Activated CD4-positive, alpha-beta T cell treated with anti-CD3 and anti-CD28 coated beads for 4 hours (primary cell): ENCODE measurements at regions not wholly inside any gene's neighbourhood (a gene's known extent, or its start where the extent isn't known, plus 50 kb on each side); places are given as distances from the start of the nearest gene placed in this dataset.

Experiments
- DNase-seq, 2 donors: peaks; one replicate each; pipeline ENCODE4 v3.0.0-alpha.2; 2020

DNA sequence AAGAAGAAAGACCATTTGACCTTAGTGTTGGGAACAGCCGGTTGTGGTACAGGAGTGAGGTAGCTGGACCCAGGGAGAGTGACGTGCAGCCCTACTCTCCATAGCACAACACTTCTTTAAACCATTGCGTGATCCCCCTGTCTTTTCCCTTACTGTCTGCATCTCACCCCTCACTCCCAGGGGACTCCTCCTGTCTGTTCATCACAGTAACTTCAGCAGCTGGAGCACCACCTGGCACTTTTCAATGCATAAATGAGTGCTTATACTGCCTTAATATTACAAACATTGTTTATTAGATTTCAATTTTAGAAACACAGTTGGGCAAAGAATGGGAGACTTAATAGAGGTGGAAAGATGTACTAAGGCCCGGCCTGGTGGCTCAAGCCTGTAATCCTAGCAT is 285.5 kb downstream of the UQCRFS1 start:
- DNase-seq: no peak

DNA sequence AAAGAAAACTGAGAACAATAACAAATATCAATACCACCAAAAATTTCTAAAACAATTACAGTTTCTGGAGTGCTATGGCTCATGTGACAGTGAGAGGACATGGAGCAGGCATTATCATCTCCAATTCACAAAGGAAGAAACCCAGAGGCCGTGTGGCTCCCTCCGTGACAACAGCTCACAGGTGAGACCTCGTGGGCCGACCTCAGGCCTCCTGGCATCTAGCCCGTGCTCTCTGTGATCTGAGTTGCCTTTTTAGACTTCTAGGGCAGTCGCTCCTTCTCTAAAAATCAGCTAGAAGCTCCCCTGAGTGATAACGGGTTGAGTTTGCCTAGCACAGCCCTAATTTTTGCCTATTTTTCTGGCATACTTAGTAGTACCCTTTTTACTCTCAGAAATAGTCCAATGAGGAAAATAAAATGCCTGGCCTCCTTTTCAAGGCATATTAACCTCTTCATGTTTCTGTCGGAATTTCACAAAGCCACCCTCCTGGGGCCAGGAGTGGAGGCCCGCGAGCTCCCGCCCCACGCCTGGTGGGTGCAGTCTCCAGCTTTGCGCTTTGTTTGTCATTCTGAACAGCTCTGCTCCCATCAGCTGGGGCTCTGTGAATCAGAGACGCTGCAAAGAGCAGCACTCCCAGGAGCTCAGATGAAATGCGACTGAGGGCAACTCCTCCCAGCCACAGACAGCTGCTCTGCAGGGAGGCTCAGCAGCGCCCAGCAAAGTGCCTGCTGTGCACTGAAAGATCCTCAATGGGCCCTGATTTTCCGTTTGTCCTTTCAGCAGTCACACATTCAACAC is 292.5 kb downstream of the UQCRFS1 start:
- DNase-seq: no peak

DNA sequence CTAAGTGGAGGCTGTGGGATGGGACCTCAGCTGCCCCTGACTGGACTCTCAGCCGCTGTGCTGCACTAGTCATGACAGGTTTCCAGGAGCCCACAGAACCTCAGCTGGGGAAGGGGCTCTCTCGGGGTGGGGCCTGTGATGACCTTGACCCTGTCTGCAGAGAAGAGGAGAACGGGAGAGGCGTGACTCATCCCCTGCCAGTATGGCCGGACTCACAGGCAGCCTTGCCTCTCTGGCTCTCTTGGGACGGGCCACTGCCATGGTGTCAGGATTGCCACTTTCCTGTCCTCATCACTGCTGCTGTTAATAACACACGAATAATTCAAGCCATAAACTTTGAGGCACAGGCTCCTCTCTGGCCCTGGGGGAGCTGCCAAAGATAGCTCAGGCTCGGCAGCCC is 295.3 kb downstream of the UQCRFS1 start:
- no peak for DNase-seq

DNA sequence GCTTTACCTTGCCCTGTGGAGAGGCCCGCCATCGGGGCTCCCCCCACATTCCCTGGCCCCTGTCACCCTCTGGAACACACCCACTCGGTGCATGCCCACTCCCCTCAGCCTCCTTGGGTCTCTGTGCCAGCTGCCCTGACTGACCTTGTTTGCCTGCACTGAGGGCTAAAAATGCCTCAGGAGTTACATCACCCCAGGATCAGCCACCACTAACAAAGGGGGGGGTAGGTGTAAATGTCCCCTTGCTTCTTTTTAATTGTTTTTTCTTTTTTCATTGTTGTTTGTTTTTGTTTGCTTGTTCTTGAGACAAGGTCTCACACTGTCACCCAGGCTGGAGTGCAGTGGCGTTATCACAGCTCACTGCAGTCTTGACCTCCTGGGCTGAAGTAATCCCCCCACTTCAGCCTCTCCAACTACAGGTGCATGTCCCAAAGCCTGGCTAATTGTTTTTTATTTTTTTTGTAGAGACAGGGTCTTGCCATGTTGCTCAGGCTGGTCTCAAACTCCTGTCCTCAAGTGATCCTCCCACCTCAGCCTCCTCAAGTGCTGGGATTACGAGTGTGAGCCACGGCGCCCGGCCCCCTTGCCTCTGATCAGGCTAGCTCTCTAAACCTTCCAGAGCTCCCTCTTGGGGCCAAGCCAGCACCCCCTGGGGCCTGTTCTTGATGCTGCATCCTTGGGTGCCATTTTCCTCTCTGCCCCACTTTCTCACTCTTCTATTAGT is 297.1 kb downstream of the UQCRFS1 start:
- DNase-seq: no peak

DNA sequence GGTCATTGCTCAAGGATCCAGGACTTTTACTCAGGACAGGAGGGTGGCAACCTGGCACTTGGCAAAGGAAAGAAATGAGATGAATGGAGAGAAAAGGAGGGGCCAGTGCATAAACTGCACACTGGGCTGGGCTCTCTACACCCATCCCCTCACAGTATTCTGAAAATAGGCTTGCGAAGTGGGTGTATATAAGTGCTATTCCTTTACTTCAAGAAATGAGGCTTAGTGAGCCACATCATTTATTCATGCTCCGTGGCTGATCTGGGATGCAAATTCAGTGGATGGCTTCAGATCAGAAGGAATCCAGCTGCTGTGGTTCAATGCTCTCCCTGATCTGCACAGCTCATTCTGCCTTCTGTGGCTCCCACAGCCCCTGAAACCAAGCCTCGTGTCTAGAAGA is 297.7 kb downstream of the UQCRFS1 start:
- DNase-seq: no peak

DNA sequence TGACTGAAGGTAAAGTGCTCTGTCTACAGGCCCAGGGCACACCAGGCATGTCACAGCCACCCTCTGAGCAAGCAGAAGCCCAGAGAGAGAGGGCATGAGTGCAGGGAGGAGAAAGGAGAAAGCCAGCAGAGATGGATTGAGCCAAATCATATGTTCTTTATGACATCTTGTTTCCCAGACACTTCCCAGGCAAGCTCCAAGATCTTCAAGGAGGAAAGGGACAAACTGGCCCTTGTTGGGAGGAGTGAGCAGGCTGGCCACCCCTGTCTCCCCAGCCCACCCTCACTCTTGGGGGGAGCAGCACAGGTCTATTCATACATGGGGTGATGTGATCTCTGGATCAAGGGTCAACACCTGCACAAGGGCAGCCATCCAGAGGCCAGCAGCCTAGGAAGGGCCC is 298.8 kb downstream of the UQCRFS1 start:
- DNase-seq: no peak

DNA sequence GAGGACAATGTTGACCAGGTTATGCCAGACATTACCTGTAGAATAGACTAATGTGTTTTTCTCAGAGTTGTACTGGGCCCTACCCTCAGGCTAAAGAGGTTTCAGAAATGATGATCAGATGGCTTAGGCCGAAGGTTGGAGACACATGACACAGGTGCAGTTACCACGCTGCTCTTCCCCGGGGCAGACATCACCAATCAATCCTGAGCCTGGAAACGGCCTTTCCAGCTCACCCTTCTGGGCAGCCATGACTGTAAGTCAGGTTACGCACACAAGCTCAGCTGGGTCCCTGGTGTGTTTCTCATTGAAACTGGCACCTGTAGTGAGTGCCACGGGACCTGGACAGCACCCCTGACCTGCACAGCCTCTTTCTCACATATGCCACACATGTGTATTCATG is 299.3 kb downstream of the UQCRFS1 start:
- no peak for DNase-seq

DNA sequence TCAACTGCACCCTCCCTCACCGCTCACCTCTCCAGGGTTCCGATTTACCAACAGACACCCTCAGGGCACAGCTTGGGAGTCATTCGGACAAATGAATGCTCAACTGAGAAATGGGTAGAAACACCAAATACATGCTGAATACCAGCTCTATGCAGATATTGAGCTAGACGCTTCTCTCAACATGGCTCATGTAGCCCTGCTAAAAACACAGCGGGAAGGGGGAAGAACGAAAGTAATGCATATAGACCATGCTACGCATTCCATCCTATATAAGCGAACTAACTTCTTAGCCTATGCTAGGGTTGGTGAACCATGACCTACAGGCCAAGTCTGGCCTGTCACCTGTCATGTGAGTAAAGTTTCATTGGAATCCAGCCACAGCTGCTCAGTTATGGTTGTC is 304.0 kb downstream of the UQCRFS1 start:
- no peak for DNase-seq

DNA sequence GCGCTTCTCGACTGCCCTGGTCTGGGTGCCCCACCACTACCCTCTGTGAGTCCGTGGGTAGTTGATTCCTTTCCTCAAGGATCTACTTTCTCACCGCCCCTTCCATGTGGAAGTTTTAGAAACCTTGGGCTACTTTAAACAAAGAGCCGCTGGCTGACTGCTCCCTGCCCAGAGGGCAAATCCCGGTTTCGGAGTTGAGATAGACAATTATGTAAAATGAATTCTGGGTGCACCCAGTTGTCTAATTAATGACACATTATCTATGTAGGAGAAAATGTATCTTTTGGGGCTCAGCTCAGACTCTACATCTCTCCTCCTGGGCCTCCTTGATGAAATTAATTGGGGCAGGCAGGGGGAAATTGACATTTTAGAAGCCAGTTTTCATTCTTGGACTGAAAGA is 305.4 kb downstream of the UQCRFS1 start:
- no peak for DNase-seq

DNA sequence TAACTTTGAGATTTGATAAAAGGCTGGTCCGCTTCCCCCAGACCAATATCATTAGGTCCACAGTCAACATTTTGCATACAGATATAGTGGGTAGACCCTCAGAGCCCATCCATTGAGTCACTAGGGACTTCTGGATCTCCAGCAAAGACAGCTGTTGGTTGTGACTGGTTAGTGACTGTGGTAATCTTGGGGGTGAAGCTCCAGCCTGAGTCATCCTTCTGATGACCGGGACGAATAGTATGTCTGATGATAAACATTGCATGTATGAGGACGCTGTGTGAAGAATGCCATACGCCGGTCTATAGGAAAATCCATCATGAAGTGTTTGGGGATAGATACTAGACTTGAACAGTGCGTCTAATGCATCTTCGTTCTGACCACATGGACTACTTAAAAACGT is 307.0 kb downstream of the UQCRFS1 start:
- DNase-seq: no peak

DNA sequence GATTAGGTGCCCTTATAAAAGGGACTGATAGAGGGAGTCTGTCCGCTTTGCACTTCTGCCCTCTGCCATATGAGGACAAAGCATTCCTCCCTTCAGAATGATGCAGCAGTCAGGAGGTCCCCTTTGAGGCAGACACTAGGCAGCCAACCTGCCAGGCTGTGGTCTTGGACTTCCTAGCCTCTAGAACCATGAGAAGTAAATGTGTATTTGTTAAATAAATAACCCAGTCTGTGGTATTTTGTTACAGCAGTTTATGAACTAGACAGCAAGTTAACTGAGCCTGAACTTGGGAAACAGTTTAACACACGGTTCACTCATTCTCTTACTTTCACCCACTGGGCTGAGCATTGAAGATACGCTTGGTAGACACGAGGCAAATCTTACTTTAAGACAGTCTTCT is 313.2 kb downstream of the UQCRFS1 start:
- DNase-seq: no peak

DNA sequence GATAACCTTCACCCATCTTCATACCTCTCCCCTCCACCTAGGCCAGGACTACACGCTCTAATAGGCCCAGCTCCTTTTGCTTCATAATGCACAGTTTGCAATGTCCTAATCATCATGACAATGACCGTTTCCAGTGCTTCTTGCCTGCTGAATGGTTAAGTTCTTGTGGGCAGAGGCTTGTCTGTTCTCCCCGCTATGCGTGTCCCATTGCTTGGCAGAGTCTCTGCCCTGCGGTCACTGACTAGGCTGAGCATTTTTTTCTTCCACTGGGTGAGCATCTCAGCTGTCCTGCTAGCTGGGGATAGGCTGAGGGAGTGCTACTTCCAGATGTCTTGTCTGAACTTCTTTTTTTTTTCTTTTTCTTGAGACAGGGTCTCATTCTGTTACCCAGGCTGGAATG is 314.7 kb downstream of the UQCRFS1 start:
- DNase-seq: no peak

DNA sequence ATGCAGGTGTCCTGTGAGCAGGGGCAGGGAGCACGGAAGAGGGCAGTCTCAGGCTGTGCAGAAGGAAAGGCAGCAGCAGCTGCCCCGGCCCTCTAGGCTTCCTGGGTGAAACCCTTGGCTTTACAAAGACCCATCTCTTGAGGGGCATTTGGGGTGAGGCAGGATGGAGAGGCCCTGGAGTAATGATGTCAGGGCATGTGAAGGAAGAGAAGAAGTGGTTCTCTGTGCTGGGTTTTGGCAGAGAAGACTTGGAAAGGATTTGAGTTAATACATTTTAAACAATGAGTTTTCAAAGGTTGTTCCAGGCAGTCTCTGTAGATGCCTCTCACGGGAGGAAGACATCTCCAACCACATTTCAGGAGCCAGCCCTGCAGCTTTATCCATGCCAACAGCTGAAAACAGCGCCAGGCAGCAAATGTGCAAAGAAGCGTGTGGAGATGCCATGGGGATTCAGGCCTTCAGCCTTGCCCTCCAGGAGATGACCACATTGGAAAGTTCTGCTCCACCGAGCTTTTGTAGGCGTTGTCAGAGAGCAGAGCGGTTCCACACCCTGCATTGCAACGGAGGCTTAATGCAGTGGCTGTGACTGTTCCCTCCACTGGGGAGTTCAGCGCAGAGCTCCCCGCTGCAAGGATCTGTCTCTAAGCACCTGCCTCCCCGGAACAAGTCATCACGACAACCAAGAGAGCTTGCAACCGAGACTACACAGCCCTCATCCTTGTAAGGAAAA is 322.8 kb downstream of the UQCRFS1 start:
- DNase-seq: no peak

DNA sequence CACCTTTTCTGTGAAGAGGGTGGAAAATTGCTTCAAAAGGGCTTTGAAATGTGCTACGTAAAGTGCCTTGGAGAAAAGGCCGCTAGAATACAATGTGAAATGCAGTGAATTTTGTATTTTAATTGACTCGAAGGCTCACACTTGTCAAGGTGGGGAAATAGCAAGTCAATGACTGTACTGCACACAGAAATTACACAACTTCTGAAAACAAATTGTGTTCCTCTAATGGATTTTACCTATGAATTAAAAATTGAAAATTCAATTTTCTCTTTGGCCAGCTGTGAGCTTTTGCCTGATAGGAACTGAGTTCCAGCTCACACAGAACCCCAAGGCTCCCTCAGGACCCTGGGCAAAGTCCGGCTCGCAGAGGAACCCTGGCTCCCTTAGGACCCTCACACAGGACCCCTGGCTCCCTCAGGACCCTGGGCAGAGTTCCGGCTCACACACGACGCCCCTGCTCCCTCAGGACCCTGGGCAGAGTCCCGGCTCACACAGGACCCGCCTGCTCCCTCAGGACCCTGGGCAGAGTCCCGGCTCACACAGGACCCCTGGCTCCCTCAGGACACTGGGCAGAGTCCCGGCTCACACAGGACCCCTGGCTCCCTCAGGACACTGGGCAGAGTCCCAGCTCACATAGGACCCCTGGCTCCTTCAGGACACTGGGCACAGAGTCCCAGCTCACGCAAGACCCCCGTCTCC is 324.9 kb downstream of the UQCRFS1 start:
- no peak for DNase-seq

DNA sequence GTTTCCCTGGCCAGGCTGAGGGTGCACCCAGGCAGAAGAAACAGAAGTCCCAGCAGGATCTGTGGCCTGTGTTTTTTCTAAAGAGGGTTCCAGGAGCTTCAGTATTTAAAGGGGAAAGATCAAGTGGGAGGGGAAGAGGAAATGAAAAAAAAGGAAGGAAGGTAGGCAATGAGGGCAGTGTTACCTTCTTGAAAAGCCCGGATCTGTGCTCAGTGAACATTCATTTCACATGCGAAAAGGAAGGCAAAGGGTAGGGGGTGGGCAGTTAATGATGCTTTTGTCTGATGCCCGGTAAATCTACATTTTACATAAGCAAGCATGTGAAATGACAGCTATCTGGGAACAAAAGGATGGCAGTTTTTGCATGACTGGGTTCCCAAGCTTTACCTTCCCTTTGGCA is 326.2 kb downstream of the UQCRFS1 start:
- no peak for DNase-seq

DNA sequence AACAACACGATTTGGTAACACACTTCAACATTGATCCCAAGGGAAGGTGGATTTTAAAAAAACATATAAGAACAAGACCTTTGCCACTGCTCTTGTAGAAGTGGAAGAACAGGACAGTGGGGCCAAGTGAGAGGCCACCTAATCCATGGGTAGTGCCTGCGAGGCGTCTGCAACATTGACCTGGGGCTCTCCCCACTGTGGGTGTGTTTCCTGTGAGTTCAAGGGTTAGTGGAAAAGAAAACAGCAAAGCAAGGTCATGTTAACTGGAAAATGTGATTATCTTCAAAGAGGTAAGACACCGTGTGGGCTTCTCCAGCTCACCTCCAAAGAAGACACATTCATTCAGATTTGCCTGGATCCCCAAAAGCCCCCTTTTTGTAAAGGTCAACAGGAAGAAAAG is 327.0 kb downstream of the UQCRFS1 start:
- no peak for DNase-seq

DNA sequence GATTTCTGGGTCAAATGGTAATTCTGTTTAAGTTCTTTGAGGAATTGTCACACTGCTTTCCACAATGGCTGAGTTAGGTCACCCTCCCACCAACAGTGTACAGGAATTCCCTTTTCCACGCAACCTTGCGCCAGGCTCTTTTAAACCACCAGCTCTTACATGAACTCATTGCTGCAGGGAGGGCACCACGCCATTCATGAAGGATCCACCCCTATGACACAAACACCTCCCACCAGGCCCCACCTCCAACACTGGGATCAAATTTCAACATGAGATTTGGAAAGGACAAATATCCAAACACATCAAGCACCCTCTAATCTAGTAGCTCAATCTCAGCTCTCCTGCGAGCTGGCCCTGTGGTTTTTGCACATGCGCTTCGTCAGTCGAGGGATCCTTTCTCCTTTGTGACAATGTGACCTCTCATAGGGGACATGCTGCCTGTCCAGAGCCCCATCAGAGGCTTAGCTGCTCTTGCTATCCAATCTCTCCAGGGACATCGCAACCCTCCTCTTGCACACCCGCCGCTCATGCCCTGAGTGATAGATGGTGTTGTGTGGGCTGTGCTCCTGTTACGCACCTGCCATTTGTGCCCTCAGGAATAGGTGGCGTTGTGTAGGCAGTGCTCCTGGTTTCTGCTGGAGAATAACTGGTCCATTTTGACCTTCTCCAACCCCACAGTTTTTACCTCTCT is 328.0 kb downstream of the UQCRFS1 start:
- no peak for DNase-seq

DNA sequence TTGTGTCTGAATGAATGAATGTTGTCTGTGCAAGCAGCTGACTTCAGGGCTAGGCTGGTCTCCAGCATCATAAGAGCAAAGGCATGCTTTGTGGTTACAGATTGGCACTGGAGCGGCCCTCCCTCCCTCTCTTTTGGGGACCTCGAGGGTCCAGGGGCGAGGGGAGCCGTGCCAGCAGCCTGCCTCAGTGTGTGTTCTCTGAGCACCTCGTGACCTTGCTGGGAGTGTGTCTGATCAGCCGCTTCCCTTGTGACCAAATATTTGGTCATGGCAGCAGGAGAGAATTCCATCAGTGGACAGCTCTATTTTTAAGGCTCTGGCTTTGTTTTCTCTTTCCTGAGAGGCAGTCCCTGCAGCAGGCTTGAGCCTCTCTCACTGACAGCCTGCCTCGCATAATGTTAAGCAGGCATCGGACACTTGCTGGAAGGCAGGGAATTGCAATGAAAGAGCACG is 329.7 kb downstream of the UQCRFS1 start:
- no peak for DNase-seq

DNA sequence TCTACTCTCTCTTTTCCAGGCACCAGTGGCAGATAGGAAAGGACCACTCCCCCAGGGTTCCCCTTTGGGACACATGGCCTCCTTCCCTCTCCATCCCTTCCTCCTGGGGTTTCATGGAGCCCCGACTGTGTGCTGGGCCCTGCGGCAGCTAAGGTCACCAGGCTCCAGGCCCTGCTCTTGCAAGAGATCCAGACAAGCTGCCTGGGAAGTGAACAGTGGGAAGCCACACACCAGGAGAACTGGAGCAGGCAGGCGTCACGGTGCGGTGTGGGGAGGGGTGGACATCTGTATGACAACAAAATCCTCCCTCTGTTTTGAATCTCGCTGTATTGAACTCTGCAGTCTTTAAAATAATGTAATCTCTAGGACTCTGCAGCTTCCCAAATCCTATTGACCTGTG is 330.1 kb downstream of the UQCRFS1 start:
- no peak for DNase-seq

DNA sequence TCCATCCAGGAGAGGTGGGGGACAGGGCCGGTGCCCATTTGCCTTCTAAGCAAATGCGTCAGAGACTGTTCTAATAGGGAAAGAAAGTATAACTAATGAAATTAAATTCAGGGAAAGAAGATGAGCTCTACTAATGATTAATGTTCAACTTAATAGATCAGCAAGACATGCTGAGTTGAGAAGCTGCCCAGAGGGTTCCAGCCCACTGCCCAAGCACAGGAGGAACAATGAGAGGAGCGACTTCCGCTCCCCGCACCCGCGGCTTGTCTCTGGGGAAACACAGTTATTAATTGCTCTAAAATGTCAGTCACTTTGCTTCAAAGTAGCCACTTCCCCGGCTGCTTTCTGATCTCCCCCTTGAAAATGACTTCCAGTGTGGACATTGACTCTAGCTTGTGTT is 331.3 kb downstream of the UQCRFS1 start:
- no peak for DNase-seq

DNA sequence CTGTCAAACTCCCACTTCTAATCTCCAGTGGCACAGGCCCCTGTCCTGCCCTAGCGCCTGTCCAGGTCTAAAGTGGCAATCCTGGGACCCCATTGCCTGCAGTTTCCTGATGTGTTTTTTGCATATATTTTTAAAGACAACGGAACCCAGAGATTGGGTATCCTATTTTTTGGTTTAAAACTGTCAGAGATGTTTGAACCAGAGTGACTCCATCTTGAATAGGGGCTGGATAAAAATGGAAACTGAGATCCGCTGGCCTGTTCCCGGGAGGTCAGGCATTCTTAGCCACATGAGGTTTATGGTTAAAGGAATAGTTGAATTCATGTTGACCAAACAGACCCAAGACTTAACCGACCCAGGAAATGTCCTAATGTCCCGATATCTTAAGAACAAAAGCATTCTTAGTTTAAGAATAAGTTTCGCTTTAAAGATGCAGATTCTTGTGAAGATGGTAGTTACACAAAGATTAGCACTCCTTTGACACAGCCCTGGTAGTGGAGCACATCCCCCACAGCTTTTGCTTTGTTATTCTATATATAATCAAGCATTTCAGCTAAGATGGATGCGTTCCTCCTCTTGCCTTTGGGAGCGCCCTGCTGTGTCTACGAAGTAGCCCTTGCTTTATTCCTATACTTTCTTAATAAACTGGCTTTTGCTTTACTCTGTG is 332.1 kb downstream of the UQCRFS1 start:
- DNase-seq: no peak
